DMS79 (cell line): ENCODE measurements at regions not wholly inside any gene's neighbourhood (a gene's known extent, or its start where the extent isn't known, plus 50 kb on each side); places are given as distances from the start of the nearest gene placed in this dataset.
"Not testable (repeated sequence)": the region's sequence is repeated elsewhere in the genome, so short reads cannot be mapped to it uniquely, and the experiment has no call there.

Experiments
- DNase-seq: peaks from one replicate; lab custom pipeline; 2025; lab: John Stamatoyannopoulos, UW

DNA sequence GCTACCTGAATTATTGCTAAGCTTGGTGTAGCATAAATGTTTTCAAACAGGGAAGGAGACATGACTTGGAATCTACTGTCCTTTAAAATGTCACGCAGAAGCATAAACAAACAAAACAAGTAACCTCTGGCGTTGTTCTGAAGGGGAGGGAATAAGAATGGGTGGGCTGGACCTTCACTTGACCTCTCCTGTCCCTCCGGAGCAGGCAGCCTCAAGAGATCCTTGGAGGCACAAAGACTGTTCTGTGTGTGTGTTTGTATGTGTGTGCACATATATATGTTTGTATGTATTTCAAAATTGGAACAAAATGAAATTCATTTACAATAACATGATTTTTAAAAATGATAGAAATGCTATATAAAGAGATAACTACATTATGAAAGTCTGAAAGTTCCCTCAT, 91.3 kb upstream of the DCLK2 start:
- no peak for DNase-seq

DNA sequence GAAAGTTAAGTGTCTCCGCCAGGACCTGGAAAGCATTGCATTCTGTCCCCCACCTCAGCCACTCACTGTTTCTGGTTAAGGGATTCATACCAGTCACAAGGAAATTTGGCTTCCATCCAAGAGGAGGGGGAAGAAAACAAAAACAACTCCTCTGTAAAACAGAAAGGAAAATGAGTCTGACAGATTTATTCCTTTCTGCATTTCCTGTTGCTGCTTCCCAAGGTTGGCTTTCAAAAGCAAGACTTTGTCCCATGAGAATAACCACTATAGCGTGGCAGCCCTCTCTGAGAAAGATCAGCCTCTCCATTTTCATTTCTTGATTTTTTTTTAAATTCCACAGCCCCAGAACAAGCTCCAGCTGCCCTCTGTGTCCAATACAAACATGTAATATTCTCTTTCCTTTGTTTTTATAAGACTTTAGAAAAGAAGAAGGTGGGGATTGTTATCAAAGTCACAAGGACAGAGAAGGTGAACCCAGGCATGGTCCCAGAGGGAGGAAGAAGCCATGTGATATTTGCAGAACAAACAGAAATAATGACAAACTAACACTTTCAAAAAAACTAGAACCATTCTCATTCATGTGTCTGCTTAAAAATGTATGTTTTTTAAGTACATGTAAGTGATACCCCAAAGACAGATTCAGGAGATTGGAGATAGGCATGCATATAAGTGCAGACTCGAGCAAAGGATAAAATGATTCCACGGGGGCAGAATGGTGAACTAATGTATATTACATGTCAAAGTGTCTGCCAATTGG, 90.7 kb upstream of the DCLK2 start:
- DNase-seq, result no peak

DNA sequence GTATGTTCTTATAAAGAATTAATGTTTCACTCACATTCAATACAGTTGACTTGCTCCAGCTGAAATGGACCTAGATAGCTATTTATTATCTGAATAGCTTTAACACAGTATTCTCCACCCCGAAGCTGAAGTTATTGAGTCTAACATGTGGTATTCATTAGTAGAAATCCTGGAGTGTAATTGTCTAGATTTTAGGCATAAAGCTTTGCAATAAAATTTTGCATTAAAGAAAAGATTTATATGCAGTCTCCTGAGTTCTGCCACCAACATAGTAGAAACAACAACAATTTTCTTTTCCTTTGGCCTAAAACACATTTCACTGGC, 90.2 kb upstream of the DCLK2 start:
- no peak for DNase-seq

DNA sequence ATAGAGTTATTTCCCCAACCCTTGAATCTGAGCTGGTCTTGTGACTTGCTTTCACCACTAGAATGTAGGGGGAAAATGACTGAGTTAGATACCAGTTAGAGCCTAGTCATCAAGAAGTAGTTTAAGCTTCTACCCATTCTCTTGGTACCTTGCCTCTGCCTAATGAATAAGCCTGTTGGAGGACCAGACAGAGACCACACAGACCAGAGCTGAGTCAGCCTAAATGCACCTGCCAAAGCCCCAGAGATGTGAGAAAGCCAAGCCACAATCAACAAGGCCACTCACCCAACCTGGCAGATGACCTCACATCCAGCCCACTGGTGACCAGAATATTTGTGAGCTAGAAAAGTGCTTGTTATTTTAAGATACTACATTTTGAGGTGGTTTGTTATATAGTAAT, 85.2 kb upstream of the DCLK2 start:
- DNase-seq, result no peak

DNA sequence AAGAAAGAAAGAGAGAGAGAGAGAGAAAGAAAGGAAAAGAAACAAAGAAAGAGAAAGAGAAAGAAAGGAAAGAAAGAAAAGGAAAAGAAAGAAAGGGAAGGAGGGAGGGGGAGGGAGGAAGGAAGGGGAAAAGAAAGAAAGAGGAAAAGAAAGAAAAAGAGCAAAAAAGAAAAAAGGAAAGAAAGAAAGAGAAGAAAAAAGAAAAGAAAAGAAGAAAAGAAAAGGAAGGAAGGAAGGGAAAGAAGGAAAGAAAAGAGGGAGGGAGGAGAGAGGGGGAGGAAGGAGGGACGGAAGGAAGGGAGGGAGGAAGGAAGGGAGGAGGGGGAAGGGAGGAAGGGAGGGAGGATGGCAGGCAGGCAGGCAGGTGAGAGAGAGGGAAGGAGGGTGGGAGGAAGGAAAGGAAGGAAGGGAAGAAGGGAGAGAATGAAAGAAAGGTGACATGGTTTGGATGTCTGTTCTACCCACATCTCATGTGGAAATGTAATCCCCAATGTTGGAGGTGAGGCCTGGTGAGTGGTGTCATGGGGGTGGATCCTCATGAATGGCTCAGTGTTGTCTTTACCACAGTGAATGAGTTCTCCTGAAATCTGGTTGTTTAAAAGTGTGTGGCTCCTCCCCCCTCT, 83.0 kb upstream of the DCLK2 start:
- DNase-seq, result no peak

- DNase-seq, result peak; percentile 30
Measured at GRCh38 chr4:149997881-149998421, 80.3 kb upstream of the DCLK2 start.

- no peak for DNase-seq
Measured at GRCh38 chr4:149999485-150000074, 78.7 kb upstream of the DCLK2 start.

GRCh38 chr4:150001815-150002214, 76.4 kb upstream of the DCLK2 start:
- DNase-seq, result no peak

GRCh38 chr4:150002561-150002960, 75.7 kb upstream of the DCLK2 start:
- no peak for DNase-seq

DNA sequence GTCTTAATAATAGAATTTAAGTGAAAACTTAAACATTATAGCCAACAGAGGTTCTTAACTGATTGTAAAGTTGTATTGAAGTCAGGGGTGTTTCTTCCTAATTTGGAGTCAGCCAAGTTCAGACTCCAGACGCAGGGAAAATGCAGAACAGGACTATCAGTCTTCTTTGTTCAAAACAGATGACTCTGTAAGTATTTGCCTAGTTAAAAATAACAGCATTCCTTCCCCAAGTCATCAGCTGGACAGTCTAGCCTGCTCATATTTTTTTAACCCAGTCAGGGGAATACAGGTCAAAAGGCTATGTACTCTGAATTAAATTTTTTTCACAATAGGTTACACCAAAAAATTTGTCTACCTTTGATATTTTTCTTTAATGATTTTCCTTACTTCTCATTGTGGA, 73.8 kb upstream of the DCLK2 start:
- DNase-seq, result no peak

DNA sequence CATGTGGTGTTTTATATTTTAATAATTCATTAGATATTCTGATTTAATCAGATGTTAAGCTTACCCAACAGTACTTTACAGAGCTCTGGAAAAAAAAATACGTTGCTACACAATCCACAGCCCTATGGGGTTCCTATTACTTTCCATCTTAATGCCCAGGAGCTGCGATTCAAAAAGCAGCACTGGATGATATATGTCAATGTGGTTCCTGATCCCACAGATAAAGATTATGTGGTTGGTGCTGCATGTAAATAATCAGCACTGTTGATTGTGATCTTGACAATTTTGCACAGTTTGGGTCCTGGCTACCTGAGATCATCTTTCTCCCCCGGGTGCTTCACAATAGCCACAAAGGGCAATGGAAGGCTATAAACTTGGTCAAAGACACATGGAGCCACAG, 72.7 kb upstream of the DCLK2 start:
- no peak for DNase-seq

- DNase-seq, result no peak
Measured at GRCh38 chr4:150006197-150006596, 72.0 kb upstream of the DCLK2 start.

DNA sequence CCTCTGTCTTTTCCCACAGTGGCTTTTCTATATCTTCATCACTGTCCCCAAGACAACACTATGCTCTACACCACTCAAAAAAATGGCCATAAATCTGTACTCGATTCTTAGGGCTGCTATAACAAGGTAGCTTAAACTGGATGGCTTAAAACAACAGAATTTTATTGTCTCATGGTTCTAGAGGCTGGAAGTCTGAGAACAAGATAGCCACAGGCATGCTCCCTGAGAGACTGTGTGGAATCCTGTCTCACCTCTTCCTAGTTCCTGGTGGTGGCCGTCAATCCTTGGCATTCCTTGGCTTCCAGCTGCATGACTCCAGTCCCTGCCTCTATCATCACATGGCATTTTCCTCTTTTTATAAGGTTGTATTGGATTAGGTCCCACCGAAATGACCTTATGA, 70.7 kb upstream of the DCLK2 start:
- DNase-seq, result no peak

DNA sequence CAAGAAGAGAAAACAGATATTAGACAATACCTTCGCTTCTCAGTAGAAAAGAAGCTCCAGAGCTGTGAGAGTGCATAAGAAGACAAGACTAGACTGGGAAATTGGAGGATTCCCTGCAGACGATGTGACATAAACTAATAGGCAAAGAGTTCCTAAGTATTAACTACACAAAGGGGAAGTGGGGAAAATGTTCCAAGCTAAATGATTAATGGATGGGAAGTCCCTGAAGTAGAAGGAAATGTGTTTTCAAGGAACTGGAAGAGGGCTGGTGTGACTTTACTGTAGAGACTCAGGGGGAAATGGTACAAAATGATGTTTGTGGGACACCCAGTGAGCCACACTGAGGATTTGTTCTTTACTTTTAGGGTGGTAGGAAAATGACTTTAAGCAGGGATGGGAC, 69.7 kb upstream of the DCLK2 start:
- no peak for DNase-seq

- no peak for DNase-seq
Measured at GRCh38 chr4:150009533-150009932, 68.7 kb upstream of the DCLK2 start.

DNA sequence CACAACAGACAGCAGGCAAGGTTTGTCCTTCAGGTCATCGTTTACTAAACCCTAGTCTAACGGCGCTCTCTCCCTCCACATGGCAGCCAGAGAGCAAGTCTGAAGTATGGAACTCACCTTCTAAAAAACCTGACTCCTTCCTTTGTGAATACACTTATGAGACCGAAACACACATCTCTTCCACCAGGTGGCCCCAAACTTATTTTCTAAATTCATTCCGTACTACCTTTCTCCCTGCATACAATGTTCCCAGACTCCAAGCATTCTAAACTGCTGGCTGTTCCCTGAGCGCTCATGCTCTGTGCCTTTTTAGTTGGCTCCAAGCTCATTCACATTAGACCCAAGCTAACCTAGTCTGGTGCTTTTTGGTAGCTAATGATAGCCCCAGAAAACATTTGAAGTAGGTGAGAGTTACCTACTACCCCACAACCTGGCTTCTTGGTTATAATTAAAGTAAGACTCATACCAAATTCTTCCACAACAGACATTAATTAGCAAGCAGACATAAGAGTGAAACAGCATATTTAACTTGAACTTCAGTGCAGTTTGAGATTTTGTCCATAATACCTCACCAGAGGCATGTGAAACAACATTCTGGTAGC, 67.6 kb upstream of the DCLK2 start:
- DNase-seq, result no peak

- no peak for DNase-seq
Measured at GRCh38 chr4:150012851-150013360, 65.3 kb upstream of the DCLK2 start.

DNA sequence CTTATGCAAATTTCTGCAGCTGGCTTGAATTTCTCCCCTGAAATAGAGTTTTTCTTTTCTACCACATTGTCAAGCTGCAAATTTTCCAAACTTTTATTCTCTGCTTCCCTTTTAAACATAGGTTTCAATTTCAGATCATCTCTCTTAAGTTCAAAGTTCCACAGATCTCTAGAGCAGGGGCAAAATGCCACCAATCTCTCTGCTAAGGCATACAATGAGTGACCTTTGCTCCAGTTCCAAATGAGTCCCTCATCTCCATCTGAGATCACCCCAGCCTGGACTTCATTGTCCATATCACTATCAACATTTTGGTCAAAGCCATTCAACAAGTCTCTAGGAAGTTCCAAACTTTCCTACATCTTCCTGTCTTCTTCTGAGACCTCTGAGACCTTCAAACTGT, 62.3 kb upstream of the DCLK2 start:
- not testable (repeated sequence) for DNase-seq

- DNase-seq, result not testable (repeated sequence)
Measured at GRCh38 chr4:150016621-150017020, 61.6 kb upstream of the DCLK2 start.

DNA sequence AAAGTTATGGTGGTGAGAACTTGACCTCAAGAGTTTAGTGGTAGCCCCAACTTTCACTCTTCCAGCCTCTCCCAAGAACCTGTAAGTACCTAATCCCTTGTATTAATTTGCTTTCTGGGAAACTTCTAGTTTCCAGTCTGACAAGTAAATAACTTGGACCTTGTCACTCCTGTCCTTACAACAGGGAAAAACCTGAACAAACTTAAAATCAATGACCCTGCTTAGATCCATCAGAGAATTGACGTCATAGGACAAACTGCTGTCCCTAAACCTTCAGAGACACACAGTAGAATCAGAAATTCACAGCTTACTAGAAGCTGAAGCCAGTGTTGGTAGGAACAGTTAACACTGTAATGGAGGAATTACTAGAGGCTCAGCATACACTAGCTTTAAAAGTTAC, 60.0 kb upstream of the DCLK2 start:
- no peak for DNase-seq

- no peak for DNase-seq
Measured at GRCh38 chr4:150021483-150021882, 56.8 kb upstream of the DCLK2 start.

GRCh38 chr4:150023489-150023888, 54.8 kb upstream of the DCLK2 start:
- DNase-seq, result no peak

- not testable (repeated sequence) for DNase-seq
Measured at GRCh38 chr4:150026987-150027386, 51.3 kb upstream of the DCLK2 start.
